Right renal pelvis (tissue), 4 donors: ENCODE measurements at regions not wholly inside any gene's neighbourhood (a gene's known extent, or its start where the extent isn't known, plus 50 kb on each side); places are given as distances from the start of the nearest gene placed in this dataset.

Source experiments
- DNase-seq, 4 donors: peaks; one replicate each; pipeline ENCODE4 v3.0.0-alpha.2; 2013; ENCODE audit warnings: low read depth in 4 of 4, low spot score in 3 of 4, missing footprints in 1 of 4

- no peak for DNase-seq
These were observed 395.9 kb downstream of the CDH26 start for GRCh38 chr20:60354024-60354580.

- no peak for DNase-seq
These were observed 399.9 kb downstream of the CDH26 start for GRCh38 chr20:60358101-60358500.

- no peak for DNase-seq
These were observed 400.8 kb downstream of the CDH26 start for GRCh38 chr20:60359010-60359409.

- DNase-seq, result no peak
These were observed 403.7 kb downstream of the CDH26 start for GRCh38 chr20:60361761-60362395.

GRCh38 chr20:60362531-60362930 is 404.3 kb downstream of the CDH26 start:
- peak in 1 of 4 donors; percentile 6 for DNase-seq

GRCh38 chr20:60363698-60364097 is 405.5 kb downstream of the CDH26 start:
- no peak for DNase-seq

- DNase-seq, result no peak
These were observed 406.9 kb downstream of the CDH26 start for GRCh38 chr20:60365064-60365666.

- DNase-seq, result no peak
These were observed 407.7 kb downstream of the CDH26 start for GRCh38 chr20:60365882-60366281.

- DNase-seq, result no peak
These were observed 413.2 kb downstream of the CDH26 start for GRCh38 chr20:60371384-60371783.

GRCh38 chr20:60372275-60372674 is 414.1 kb downstream of the CDH26 start:
- DNase-seq, result peak in 1 of 4 donors; percentile 4

GRCh38 chr20:60372822-60373221 is 414.6 kb downstream of the CDH26 start:
- DNase-seq, result no peak

- DNase-seq, result no peak
These were observed 420.4 kb downstream of the CDH26 start for GRCh38 chr20:60378620-60379019.

GRCh38 chr20:60381643-60382400 is 423.6 kb downstream of the CDH26 start:
- no peak for DNase-seq

- DNase-seq, result no peak
These were observed 431.2 kb downstream of the CDH26 start for GRCh38 chr20:60389441-60389840.

GRCh38 chr20:60389882-60390281 is 431.7 kb downstream of the CDH26 start:
- no peak for DNase-seq

- DNase-seq, result no peak
These were observed 437.8 kb downstream of the CDH26 start for GRCh38 chr20:60395991-60396390.

- DNase-seq, result no peak
These were observed 442.3 kb downstream of the CDH26 start for GRCh38 chr20:60400567-60400966.

GRCh38 chr20:60402189-60403058 is 444.2 kb downstream of the CDH26 start:
- DNase-seq, result no peak

GRCh38 chr20:60403105-60403741 is 445.0 kb downstream of the CDH26 start:
- no peak for DNase-seq
